ENCODE measurements at regions not wholly inside any gene's neighbourhood (a gene's known extent, or its start where the extent isn't known, plus 50 kb on each side); places are given as distances from the start of the nearest gene placed in this dataset.
"Not testable (repeated sequence)": the region's sequence is repeated elsewhere in the genome, so short reads cannot be mapped to it uniquely, and the experiment has no call there.

DNA sequence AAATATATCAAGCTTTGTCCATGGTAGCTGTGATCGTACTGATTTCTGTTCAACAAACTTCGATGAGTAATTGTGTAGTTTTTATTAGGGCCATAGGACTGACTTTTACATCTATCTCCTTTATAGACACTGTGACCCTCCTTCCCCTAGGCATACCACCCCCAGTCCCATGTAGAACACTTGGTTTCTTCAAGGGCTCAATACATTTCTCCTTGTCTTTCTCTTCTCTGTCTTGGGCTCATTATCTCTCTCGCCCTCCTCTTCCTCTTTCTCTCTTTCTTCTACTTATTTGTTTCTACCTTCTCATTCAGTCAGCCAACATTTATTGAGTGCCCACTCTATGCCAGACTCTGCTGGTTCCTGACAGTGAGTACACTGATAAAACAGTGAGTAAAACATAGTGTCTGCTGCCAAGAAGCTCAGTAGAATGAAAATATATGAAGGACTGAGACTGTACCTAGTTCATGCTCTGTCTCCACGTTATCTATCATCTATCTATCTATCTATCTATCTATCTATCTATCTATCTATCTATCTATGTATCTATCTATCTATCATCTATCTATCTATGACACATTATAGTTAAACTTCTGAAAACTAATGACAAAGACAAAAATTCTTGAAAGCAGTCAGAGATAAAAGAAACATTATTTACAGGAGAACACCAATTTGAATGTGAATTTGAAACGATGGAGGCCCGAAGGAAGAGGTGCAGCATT, 122.8 kb downstream of the RBMX2 start:
- TF ChIP-seq, protein P1, sequence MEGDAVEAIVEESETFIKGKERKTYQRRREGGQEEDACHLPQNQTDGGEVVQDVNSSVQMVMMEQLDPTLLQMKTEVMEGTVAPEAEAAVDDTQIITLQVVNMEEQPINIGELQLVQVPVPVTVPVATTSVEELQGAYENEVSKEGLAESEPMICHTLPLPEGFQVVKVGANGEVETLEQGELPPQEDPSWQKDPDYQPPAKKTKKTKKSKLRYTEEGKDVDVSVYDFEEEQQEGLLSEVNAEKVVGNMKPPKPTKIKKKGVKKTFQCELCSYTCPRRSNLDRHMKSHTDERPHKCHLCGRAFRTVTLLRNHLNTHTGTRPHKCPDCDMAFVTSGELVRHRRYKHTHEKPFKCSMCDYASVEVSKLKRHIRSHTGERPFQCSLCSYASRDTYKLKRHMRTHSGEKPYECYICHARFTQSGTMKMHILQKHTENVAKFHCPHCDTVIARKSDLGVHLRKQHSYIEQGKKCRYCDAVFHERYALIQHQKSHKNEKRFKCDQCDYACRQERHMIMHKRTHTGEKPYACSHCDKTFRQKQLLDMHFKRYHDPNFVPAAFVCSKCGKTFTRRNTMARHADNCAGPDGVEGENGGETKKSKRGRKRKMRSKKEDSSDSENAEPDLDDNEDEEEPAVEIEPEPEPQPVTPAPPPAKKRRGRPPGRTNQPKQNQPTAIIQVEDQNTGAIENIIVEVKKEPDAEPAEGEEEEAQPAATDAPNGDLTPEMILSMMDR (IDR thresholded peaks at IDR 0.05; ENCODE audit: borderline replicate concordance, control extremely low read depth, extremely low read depth, insufficient read depth, missing control alignments) = no peak
- no peak for DNase-seq (ENCODE audit: low spot score)
- in situ Hi-C loops (cut with MboI; ENCODE audit: low sequenced_read_pairs, unreplicated experiment) = no loop called here

DNA sequence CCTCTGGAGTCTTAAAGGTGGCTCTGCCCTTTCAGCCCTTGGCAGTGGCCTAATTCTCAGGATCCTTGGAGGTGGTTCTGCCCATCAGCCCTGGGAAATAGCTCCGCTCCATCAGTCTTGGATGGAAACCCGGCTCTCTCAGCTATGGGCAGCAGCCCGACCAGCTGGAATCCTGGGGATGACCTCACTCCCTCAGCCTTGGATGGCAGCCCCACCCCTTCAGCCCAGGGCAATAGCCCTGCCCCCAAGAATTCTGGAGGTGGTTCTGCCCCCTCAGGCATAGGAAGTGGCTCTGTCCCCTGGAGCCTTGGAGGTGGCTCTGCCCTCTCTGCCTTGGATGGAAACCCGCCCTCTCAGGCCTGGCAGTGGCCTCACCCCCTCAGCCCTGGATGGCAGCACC, 127.7 kb downstream of the RBMX2 start:
- in situ Hi-C loops (cut with MboI; ENCODE audit: low sequenced_read_pairs, unreplicated experiment) = no loop called here
- DNase-seq (ENCODE audit: low spot score) = no peak

DNA sequence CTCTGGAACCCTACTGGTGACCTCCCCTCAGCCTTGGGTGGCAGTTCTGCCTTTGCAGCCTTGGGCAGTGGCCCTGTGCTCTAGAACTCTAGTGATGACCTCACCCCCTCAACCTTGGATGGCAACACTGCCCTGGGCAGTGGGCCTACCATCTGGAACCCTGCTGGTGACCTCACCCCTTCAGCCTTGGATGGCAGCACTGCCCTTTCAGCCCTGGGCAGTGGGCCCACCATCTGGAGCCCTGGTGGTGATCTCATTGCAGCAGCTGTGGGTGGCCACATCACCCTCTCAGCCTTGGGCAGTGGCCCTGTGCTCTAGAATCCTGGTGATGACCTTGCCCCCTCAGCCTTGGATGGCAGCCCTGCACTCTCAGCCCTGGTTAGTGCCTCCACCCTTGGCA, 129.3 kb downstream of the RBMX2 start:
- in situ Hi-C loops (cut with MboI; ENCODE audit: low sequenced_read_pairs, unreplicated experiment) = no loop called here
- DNase-seq (ENCODE audit: low spot score) = no peak
- TF ChIP-seq, protein P1 (IDR thresholded peaks at IDR 0.05; ENCODE audit: borderline replicate concordance, control extremely low read depth, extremely low read depth, insufficient read depth, missing control alignments) = no peak

More for the DNA sequence above, 127.7 kb downstream of the RBMX2 start:
- TF ChIP-seq, protein P1 (IDR thresholded peaks at IDR 0.05; ENCODE audit: borderline replicate concordance, control extremely low read depth, extremely low read depth, insufficient read depth, missing control alignments) = no peak

DNA sequence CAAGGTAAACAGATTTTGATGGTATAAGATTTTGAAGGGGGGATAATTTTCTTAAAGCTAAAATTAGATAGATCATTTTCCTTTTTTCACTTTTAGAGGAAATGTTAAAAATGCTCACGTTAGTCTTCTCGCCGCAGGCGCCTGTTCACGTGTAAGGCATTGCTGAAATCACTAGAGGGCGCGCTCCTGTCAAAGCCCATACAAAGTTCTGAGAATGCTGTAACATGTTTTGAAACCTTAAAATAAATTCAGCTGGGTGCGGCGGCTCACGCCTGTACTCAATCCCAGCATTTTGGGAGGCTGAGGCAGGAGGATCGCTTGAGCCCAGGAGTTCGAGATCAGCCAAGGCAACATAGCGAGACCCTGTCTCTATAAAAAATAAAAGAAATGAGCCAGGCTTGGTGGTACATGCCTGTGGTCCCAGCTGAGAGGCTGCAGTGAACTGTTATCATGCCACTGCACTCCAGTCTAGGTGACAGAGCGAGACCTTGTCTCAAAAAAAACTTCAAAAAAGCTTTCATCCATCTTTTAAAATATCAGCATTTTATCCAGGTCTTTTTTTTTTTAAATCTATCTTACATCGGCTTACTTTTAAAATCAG, 138.0 kb downstream of the RBMX2 start:
- in situ Hi-C loops (cut with MboI; ENCODE audit: low sequenced_read_pairs, unreplicated experiment) = loop anchor here (10.0 kb wide), 1 partner anchor 375 kb away; no protein-coding TSS in a partner anchor
- TF ChIP-seq, protein P1 (IDR thresholded peaks at IDR 0.05; ENCODE audit: borderline replicate concordance, control extremely low read depth, extremely low read depth, insufficient read depth, missing control alignments) = peak; percentile 66
- peak; percentile 42 for DNase-seq (ENCODE audit: low spot score)

DNA sequence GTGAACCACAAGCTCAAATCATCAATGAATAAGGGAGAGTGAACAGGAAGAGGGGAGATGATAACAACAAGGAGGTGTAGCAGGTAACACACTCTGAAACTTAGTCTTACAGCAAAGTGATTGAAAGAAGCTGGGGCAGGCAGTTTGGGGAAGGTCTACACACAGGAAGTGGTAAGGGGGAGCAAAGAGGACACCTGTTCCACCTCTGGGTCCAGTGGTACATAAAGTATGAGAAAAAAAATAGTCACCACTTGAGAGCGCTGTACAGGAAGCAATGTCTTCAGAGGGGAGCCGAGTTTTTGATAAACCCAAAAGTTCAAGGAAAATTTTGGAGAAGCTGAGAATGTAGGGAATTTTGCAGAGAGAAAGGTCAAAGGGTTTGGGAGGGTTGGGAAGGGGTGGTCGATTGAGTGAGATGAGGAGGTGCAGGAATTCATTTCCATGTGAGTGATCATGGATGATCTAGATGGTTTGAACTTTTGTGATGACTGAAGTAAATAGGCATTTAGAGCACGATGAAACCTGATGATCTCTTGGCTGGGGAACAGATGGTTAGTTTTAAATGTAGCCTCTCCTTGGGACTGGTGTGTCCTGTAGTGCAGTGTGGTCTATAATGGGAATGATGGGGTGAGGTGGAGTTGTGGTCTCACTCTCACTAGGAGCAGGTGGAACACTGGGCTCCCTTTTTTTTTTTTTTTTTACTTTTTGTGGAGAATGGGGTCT, 142.0 kb downstream of the RBMX2 start:
- in situ Hi-C loops (cut with MboI; ENCODE audit: low sequenced_read_pairs, unreplicated experiment) = loop anchor here (10.0 kb wide), 1 partner anchor 371 kb away; no protein-coding TSS in a partner anchor
- TF ChIP-seq, protein P1 (IDR thresholded peaks at IDR 0.05; ENCODE audit: borderline replicate concordance, control extremely low read depth, extremely low read depth, insufficient read depth, missing control alignments) = no peak
- no peak for DNase-seq (ENCODE audit: low spot score)

DNA sequence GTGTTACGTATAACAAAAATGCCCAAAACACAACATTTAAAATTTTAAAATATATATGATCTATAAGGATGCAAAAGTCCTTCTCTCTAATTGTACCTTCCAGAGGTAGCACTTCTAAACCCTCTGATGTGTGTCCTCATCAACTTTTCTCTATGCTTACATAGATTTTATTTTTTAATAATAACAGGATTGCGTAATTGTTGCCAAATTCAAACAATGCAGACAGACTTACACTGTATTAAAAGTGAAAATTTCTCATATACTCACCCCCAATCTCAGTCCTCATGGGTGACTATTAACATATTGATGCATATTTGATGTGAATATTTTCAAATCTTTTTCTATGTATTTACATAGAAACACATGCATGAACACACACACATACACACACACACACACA, 144.0 kb downstream of the RBMX2 start:
- in situ Hi-C loops (cut with MboI; ENCODE audit: low sequenced_read_pairs, unreplicated experiment) = loop anchor here (10.0 kb wide), 1 partner anchor 369 kb away; no protein-coding TSS in a partner anchor
- no peak for DNase-seq (ENCODE audit: low spot score)
- TF ChIP-seq, protein P1 (IDR thresholded peaks at IDR 0.05; ENCODE audit: borderline replicate concordance, control extremely low read depth, extremely low read depth, insufficient read depth, missing control alignments) = no peak

DNA sequence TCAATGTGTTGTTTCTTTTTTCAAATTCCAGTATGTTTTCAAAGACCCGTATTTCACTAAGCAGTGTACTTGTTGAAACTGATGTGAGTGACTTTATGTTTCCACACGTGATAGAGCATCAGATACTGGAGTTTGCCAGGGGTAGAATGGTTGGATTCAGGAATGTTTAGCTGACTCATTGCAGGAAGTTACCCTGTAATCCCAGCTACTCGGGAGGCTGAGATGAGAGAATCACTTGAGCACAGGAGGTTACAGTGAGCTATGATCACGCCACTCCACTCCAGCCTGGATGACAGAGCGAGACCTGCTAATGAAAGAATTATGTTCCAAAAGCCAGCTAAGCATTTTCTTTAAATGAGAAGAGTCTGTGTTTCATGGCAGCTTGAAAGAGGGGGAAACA, 147.6 kb downstream of the RBMX2 start:
- in situ Hi-C loops (cut with MboI; ENCODE audit: low sequenced_read_pairs, unreplicated experiment) = loop anchor here (10.0 kb wide), 1 partner anchor 365 kb away; no protein-coding TSS in a partner anchor
- not testable (repeated sequence) for DNase-seq (ENCODE audit: low spot score)
